ENCODE measurements at regions not wholly inside any gene's neighbourhood (a gene's known extent, or its start where the extent isn't known, plus 50 kb on each side); places are given as distances from the start of the nearest gene placed in this dataset.
"Not testable (repeated sequence)": the region's sequence is repeated elsewhere in the genome, so short reads cannot be mapped to it uniquely, and the experiment has no call there.

GRCh38 chr10:38395465-38395864, 301.3 kb downstream of the ZNF37A start:
- TF ChIP-seq, protein P1, sequence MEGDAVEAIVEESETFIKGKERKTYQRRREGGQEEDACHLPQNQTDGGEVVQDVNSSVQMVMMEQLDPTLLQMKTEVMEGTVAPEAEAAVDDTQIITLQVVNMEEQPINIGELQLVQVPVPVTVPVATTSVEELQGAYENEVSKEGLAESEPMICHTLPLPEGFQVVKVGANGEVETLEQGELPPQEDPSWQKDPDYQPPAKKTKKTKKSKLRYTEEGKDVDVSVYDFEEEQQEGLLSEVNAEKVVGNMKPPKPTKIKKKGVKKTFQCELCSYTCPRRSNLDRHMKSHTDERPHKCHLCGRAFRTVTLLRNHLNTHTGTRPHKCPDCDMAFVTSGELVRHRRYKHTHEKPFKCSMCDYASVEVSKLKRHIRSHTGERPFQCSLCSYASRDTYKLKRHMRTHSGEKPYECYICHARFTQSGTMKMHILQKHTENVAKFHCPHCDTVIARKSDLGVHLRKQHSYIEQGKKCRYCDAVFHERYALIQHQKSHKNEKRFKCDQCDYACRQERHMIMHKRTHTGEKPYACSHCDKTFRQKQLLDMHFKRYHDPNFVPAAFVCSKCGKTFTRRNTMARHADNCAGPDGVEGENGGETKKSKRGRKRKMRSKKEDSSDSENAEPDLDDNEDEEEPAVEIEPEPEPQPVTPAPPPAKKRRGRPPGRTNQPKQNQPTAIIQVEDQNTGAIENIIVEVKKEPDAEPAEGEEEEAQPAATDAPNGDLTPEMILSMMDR (IDR thresholded peaks at IDR 0.05 in 2 of 3, conservative IDR thresholded peaks at IDR 0.05 in 1 of 3; ENCODE audit: control insufficient read depth in 2 of 3, extremely low read depth in 1 of 3, insufficient read depth in 1 of 3, low read depth in 3 of 3, low read length in 3 of 3), result not testable (repeated sequence)
- TF ChIP-seq SRF (IDR thresholded peaks at IDR 0.05; ENCODE audit: low read depth in 2 of 2, low read length in 2 of 2); POLR2A (IDR thresholded peaks at IDR 0.05; ENCODE audit: low read depth, low read length); HDAC2 (IDR thresholded peaks at IDR 0.05); SREBF2 (IDR thresholded peaks at IDR 0.05; ENCODE audit: low read length); E4F1 (IDR thresholded peaks at IDR 0.05; ENCODE audit: borderline replicate concordance, partially characterized antibody); KDM1A (IDR thresholded peaks at IDR 0.05; ENCODE audit: borderline replicate concordance); ASH2L (IDR thresholded peaks at IDR 0.05; ENCODE audit: borderline replicate concordance, low read depth); SMARCA5 (IDR thresholded peaks at IDR 0.05); RBBP5 (conservative IDR thresholded peaks at IDR 0.05); CREM (IDR thresholded peaks at IDR 0.05; ENCODE audit: low read depth); ZSCAN29 (IDR thresholded peaks at IDR 0.05); ATF2 (IDR thresholded peaks at IDR 0.05; ENCODE audit: low read length): not testable (repeated sequence)
